Right atrium auricular region (tissue), 2 donors: ENCODE measurements at regions not wholly inside any gene's neighbourhood (a gene's known extent, or its start where the extent isn't known, plus 50 kb on each side); places are given as distances from the start of the nearest gene placed in this dataset.

Source experiments
- DNase-seq: peaks from one replicate; pipeline ENCODE4 v3.0.0-alpha.2; 2019; ENCODE audit warnings: low spot score
- H3K27ac ChIP-seq, 2 donors: fragments of 200-600 bp; sonication (generic); 1 replicate in 1 of 2; 2 replicates in 1 of 2; pipeline ENCODE4 v1.5.1; 2016 to 2019
- H3K27me3 ChIP-seq, 2 donors: fragments of 200-600 bp; sonication (generic); one replicate each; pipeline versions ENCODE4 v1.5.1 to v1.6.0; 2017 to 2019
- H3K36me3 ChIP-seq: fragments of 200-600 bp; sonication (generic); one replicate; pipeline ENCODE4 v1.5.1; 2016
- H3K4me1 ChIP-seq, 2 donors: fragments of 200-600 bp; sonication (generic); one replicate each; pipeline versions ENCODE4 v1.5.1 to v1.6.0; 2017 to 2019
- H3K4me3 ChIP-seq, 2 donors: fragments of 200-600 bp; sonication (generic); 1 replicate in 1 of 2; 2 replicates in 1 of 2; pipeline ENCODE4 v1.5.1; 2017 to 2019; ENCODE audit warnings: mild to moderate bottlenecking in 1 of 2, moderate library complexity in 1 of 2
- H3K9me3 ChIP-seq, 2 donors: fragments of 200-600 bp; sonication (generic); one replicate each; pipeline ENCODE4 v1.5.1; 2019
- TF ChIP-seq, protein P1 (sequence below), 2 donors: fragments of 200-600 bp; sonication (generic); IDR thresholded peaks; one replicate each; pipeline ENCODE4 v1.5.1; 2019; ENCODE audit warnings: antibody characterized with exemption in 2 of 2

- no peak for DNase-seq
- TF ChIP-seq, protein P1, sequence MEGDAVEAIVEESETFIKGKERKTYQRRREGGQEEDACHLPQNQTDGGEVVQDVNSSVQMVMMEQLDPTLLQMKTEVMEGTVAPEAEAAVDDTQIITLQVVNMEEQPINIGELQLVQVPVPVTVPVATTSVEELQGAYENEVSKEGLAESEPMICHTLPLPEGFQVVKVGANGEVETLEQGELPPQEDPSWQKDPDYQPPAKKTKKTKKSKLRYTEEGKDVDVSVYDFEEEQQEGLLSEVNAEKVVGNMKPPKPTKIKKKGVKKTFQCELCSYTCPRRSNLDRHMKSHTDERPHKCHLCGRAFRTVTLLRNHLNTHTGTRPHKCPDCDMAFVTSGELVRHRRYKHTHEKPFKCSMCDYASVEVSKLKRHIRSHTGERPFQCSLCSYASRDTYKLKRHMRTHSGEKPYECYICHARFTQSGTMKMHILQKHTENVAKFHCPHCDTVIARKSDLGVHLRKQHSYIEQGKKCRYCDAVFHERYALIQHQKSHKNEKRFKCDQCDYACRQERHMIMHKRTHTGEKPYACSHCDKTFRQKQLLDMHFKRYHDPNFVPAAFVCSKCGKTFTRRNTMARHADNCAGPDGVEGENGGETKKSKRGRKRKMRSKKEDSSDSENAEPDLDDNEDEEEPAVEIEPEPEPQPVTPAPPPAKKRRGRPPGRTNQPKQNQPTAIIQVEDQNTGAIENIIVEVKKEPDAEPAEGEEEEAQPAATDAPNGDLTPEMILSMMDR (IDR thresholded peaks at IDR 0.05) = no peak
Measured at GRCh38 chr10:108788891-108789290, 1134.4 kb downstream of the XPNPEP1 start.

GRCh38 chr10:108787932-108788331, 1135.4 kb downstream of the XPNPEP1 start:
- Histone ChIP-seq H3K9me3 (peaks cover 0 to 23% of the 10 kb centered on the region in 2 donors), H3K4me3 (no peak overlapping the region), H3K36me3 (no peaks in the 10 kb centered on the region), H3K4me1 (no peaks in the 10 kb centered on the region), H3K27ac (no peak overlapping the region), H3K27me3 (no peaks in the 10 kb centered on the region)
- TF ChIP-seq, protein P1 (IDR thresholded peaks at IDR 0.05) = no peak
- DNase-seq = no peak

More at GRCh38 chr10:108788891-108789290, 1134.4 kb downstream of the XPNPEP1 start:
- Histone ChIP-seq H3K36me3 (no peaks in the 10 kb centered on the region), H3K4me1 (no peaks in the 10 kb centered on the region), H3K9me3 (peaks cover 0 to 20% of the 10 kb centered on the region in 2 donors), H3K27me3 (no peaks in the 10 kb centered on the region), H3K4me3 (no peak overlapping the region), H3K27ac (no peak overlapping the region)

GRCh38 chr10:108785011-108785410, 1138.3 kb downstream of the XPNPEP1 start:
- H3K4me3 ChIP-seq = no peak overlapping the region
- H3K27me3 ChIP-seq = no peaks in the 10 kb centered on the region
- H3K36me3 ChIP-seq = no peaks in the 10 kb centered on the region
- peaks cover 0 to 23% of the 10 kb centered on the region in 2 donors for H3K9me3 ChIP-seq
- no peak for DNase-seq
- H3K27ac ChIP-seq = no peak overlapping the region
- TF ChIP-seq, protein P1 (IDR thresholded peaks at IDR 0.05) = no peak
- no peaks in the 10 kb centered on the region for H3K4me1 ChIP-seq

DNA sequence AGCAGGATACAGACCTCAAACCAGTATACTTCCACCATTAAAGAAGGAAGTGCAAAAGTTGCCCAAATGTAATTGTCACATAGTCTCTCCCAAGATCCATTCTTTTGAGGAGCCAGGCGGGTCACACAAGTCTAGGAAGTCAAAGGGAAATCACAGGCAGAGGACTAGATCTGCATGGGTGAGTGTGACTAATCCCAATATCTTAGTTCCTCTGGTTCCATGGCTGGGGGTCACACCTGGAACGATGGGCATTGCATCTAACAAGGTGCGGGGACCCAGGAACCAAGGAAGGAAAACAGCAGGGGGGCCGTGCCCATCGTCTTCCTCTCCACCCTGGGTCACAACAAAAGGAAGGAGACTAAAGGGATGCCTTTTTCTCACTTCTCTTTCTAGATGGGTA, 1138.8 kb downstream of the XPNPEP1 start:
- DNase-seq = no peak
- no peaks in the 10 kb centered on the region for H3K27me3 ChIP-seq
- peaks cover 0 to 23% of the 10 kb centered on the region in 2 donors for H3K9me3 ChIP-seq
- H3K27ac ChIP-seq = no peak overlapping the region
- TF ChIP-seq, protein P1 (IDR thresholded peaks at IDR 0.05) = no peak
- no peaks in the 10 kb centered on the region for H3K36me3 ChIP-seq
- no peak overlapping the region for H3K4me3 ChIP-seq
- H3K4me1 ChIP-seq = no peaks in the 10 kb centered on the region

- TF ChIP-seq, protein P1 (IDR thresholded peaks at IDR 0.05) = no peak
- Histone ChIP-seq H3K27me3 (no peaks in the 10 kb centered on the region), H3K36me3 (no peaks in the 10 kb centered on the region), H3K9me3 (peaks cover 0 to 23% of the 10 kb centered on the region in 2 donors), H3K4me1 (no peaks in the 10 kb centered on the region), H3K27ac (no peak overlapping the region), H3K4me3 (no peak overlapping the region)
- no peak for DNase-seq
Measured at GRCh38 chr10:108783897-108784296, 1139.4 kb downstream of the XPNPEP1 start.

- H3K4me3 ChIP-seq = no peak overlapping the region
- peaks cover 0 to 23% of the 10 kb centered on the region in 2 donors for H3K9me3 ChIP-seq
- H3K27me3 ChIP-seq = no peaks in the 10 kb centered on the region
- no peaks in the 10 kb centered on the region for H3K36me3 ChIP-seq
- no peak for DNase-seq
- H3K27ac ChIP-seq = no peak overlapping the region
- H3K4me1 ChIP-seq = no peaks in the 10 kb centered on the region
- TF ChIP-seq, protein P1 (IDR thresholded peaks at IDR 0.05) = no peak
Measured at GRCh38 chr10:108782411-108782810, 1140.9 kb downstream of the XPNPEP1 start.
